HG03432 (cell line): ENCODE measurements at regions not wholly inside any gene's neighbourhood (a gene's known extent, or its start where the extent isn't known, plus 50 kb on each side); places are given as distances from the start of the nearest gene placed in this dataset.
"Not testable (repeated sequence)": the region's sequence is repeated elsewhere in the genome, so short reads cannot be mapped to it uniquely, and the experiment has no call there.

ENCODE experiments used
- ATAC-seq: cut with Tn5 transposase; IDR thresholded peaks from one replicate; pipeline ENCODE4 v1.9.1; 2021; ENCODE audit warnings: mild to moderate bottlenecking, moderate library complexity; ENCODE audit not compliant: unreplicated experiment

GRCh38 chr5:118606940-118607339 is 381.4 kb downstream of the DTWD2 start:
- ATAC-seq = no peak

- ATAC-seq = no peak
These were observed 382.6 kb downstream of the DTWD2 start for GRCh38 chr5:118605761-118606160.

- ATAC-seq = no peak
These were observed 384.2 kb downstream of the DTWD2 start for GRCh38 chr5:118604106-118604505.

GRCh38 chr5:118603278-118603677 is 385.1 kb downstream of the DTWD2 start:
- ATAC-seq = no peak

GRCh38 chr5:118598311-118598710 is 390.0 kb downstream of the DTWD2 start:
- ATAC-seq = no peak

GRCh38 chr5:118597543-118597942 is 390.8 kb downstream of the DTWD2 start:
- ATAC-seq = no peak

- no peak for ATAC-seq
These were observed 392.1 kb downstream of the DTWD2 start for GRCh38 chr5:118596255-118596654.

GRCh38 chr5:118593003-118593328 is 395.4 kb downstream of the DTWD2 start:
- ATAC-seq = no peak

GRCh38 chr5:118592229-118593002 is 395.9 kb downstream of the DTWD2 start:
- ATAC-seq = no peak

- no peak for ATAC-seq
These were observed 397.5 kb downstream of the DTWD2 start for GRCh38 chr5:118590806-118591205.

- no peak for ATAC-seq
These were observed 407.4 kb downstream of the DTWD2 start for GRCh38 chr5:118580949-118581348.

- ATAC-seq = no peak
These were observed 410.3 kb downstream of the DTWD2 start for GRCh38 chr5:118578093-118578492.

GRCh38 chr5:118577621-118578020 is 410.7 kb downstream of the DTWD2 start:
- ATAC-seq = no peak

- ATAC-seq = not testable (repeated sequence)
These were observed 418.1 kb downstream of the DTWD2 start for GRCh38 chr5:118570276-118570675.

GRCh38 chr5:118569596-118569995 is 418.8 kb downstream of the DTWD2 start:
- not testable (repeated sequence) for ATAC-seq

GRCh38 chr5:118565335-118565971 is 422.9 kb downstream of the DTWD2 start:
- ATAC-seq = no peak

GRCh38 chr5:118561971-118562370 is 426.4 kb downstream of the DTWD2 start:
- no peak for ATAC-seq

- no peak for ATAC-seq
These were observed 427.1 kb downstream of the DTWD2 start for GRCh38 chr5:118561235-118561634.

- ATAC-seq = no peak
These were observed 429.5 kb downstream of the DTWD2 start for GRCh38 chr5:118558871-118559270.

GRCh38 chr5:118557251-118557661 is 431.1 kb downstream of the DTWD2 start:
- no peak for ATAC-seq

GRCh38 chr5:118556792-118557191 is 431.6 kb downstream of the DTWD2 start:
- ATAC-seq = no peak

- ATAC-seq = no peak
These were observed 432.6 kb downstream of the DTWD2 start for GRCh38 chr5:118555727-118556126.

- ATAC-seq = no peak
These were observed 433.4 kb downstream of the DTWD2 start for GRCh38 chr5:118554981-118555380.
